ENCODE measurements at regions not wholly inside any gene's neighbourhood (a gene's known extent, or its start where the extent isn't known, plus 50 kb on each side); places are given as distances from the start of the nearest gene placed in this dataset.
"Not testable (repeated sequence)": the region's sequence is repeated elsewhere in the genome, so short reads cannot be mapped to it uniquely, and the experiment has no call there.

GRCh38 chr2:242004223-242004901 is 134.8 kb downstream of the RTP5 start:
- no peak overlapping the region for H3K4me3 Mint-ChIP-seq
- Histone ChIP-seq H3K4me1 (ENCODE audit: insufficient read depth, low read length) (peaks cover 14% of the 10 kb centered on the region), H3K4me3 (ENCODE audit: low read length) (no peak overlapping the region), H3K9me3 (ENCODE audit: control insufficient read depth in 1 of 2, insufficient read depth in 1 of 2, low read length in 2 of 2) (no peaks in the 10 kb centered on the region), H3K36me3 (ENCODE audit: insufficient read depth, low read length) (no peaks in the 10 kb centered on the region), H3K27ac (ENCODE audit: low read depth in 1 of 2, low read length in 2 of 2) (no peak overlapping the region), H3K27me3 (ENCODE audit: control insufficient read depth in 1 of 2, insufficient read depth in 2 of 2, low read length in 2 of 2) (no peaks in the 10 kb centered on the region)
- intact Hi-C loops (cut with DNase I, micrococcal nuclease): no loop called here
- POLR2A ChIA-PET: no interaction called here
- TF ChIP-seq CTCF (IDR thresholded peaks at IDR 0.05): no peak
- DNase-seq (no peak), ATAC-seq (ENCODE audit: poor library complexity) (no peak)
- peaks cover 14% of the 10 kb centered on the region for H3K4me1 Mint-ChIP-seq (ENCODE audit: low read depth)
- no peak overlapping the region for H3K27ac Mint-ChIP-seq
- H3K36me3 Mint-ChIP-seq (ENCODE audit: low read depth): no peaks in the 10 kb centered on the region
- no peaks in the 10 kb centered on the region for H3K27me3 Mint-ChIP-seq
- no peaks in the 10 kb centered on the region for H3K9me3 Mint-ChIP-seq
- CTCF ChIA-PET: no interaction called here

- H3K27ac ChIP-seq (ENCODE audit: low read depth in 1 of 2, low read length in 2 of 2): no peak overlapping the region
- CTCF ChIA-PET: no interaction called here
- H3K4me3 Mint-ChIP-seq: no peak overlapping the region
- no peaks in the 10 kb centered on the region for H3K36me3 ChIP-seq (ENCODE audit: insufficient read depth, low read length)
- H3K36me3 Mint-ChIP-seq (ENCODE audit: low read depth): no peaks in the 10 kb centered on the region
- POLR2A ChIA-PET: no interaction called here
- peaks cover 0 to 3% of the 10 kb centered on the region in 2 experiments for H3K9me3 ChIP-seq (ENCODE audit: control insufficient read depth in 1 of 2, insufficient read depth in 1 of 2, low read length in 2 of 2)
- peaks cover 14% of the 10 kb centered on the region for H3K4me1 ChIP-seq (ENCODE audit: insufficient read depth, low read length)
- H3K27me3 ChIP-seq (ENCODE audit: control insufficient read depth in 1 of 2, insufficient read depth in 2 of 2, low read length in 2 of 2): no peaks in the 10 kb centered on the region
- peaks cover 14% of the 10 kb centered on the region for H3K4me1 Mint-ChIP-seq (ENCODE audit: low read depth)
- no peaks in the 10 kb centered on the region for H3K27me3 Mint-ChIP-seq
- H3K4me3 ChIP-seq (ENCODE audit: low read length): no peak overlapping the region
- no peak for TF ChIP-seq CTCF (IDR thresholded peaks at IDR 0.05)
- DNase-seq: no peak
- no peaks in the 10 kb centered on the region for H3K9me3 Mint-ChIP-seq
- intact Hi-C loops (cut with DNase I, micrococcal nuclease): no loop called here
- no peak overlapping the region for H3K27ac Mint-ChIP-seq
- ATAC-seq (ENCODE audit: poor library complexity): no peak
Observed at GRCh38 chr2:242004902-242005230, 135.3 kb downstream of the RTP5 start.

- ATAC-seq (ENCODE audit: poor library complexity); intact Hi-C loops (cut with DNase I, micrococcal nuclease); POLR2A ChIA-PET; H3K27ac ChIP-seq (ENCODE audit: low read depth in 1 of 2, low read length in 2 of 2); H3K27me3 Mint-ChIP-seq; H3K4me3 Mint-ChIP-seq; H3K36me3 Mint-ChIP-seq (ENCODE audit: low read depth); H3K9me3 ChIP-seq (ENCODE audit: control insufficient read depth in 1 of 2, insufficient read depth in 1 of 2, low read length in 2 of 2); H3K27me3 ChIP-seq (ENCODE audit: control insufficient read depth in 1 of 2, insufficient read depth in 2 of 2, low read length in 2 of 2); H3K9me3 Mint-ChIP-seq; DNase-seq; H3K36me3 ChIP-seq (ENCODE audit: insufficient read depth, low read length); H3K27ac Mint-ChIP-seq; CTCF ChIA-PET; H3K4me3 ChIP-seq (ENCODE audit: low read length): not testable (repeated sequence)
- peaks cover 14% of the 10 kb centered on the region for H3K4me1 ChIP-seq (ENCODE audit: insufficient read depth, low read length)
- peaks cover 18% of the 10 kb centered on the region for H3K4me1 Mint-ChIP-seq (ENCODE audit: low read depth)
Observed at GRCh38 chr2:242006091-242006634, 136.6 kb downstream of the RTP5 start.

GRCh38 chr2:242008908-242009307 is 139.4 kb downstream of the RTP5 start:
- H3K27me3 ChIP-seq (ENCODE audit: control insufficient read depth in 1 of 2, insufficient read depth in 2 of 2, low read length in 2 of 2); H3K4me3 ChIP-seq (ENCODE audit: low read length); DNase-seq; H3K36me3 Mint-ChIP-seq (ENCODE audit: low read depth); H3K9me3 ChIP-seq (ENCODE audit: control insufficient read depth in 1 of 2, insufficient read depth in 1 of 2, low read length in 2 of 2); intact Hi-C loops (cut with DNase I, micrococcal nuclease); CTCF ChIA-PET; H3K4me1 ChIP-seq (ENCODE audit: insufficient read depth, low read length); H3K27ac Mint-ChIP-seq; H3K4me1 Mint-ChIP-seq (ENCODE audit: low read depth); ATAC-seq (ENCODE audit: poor library complexity); H3K27ac ChIP-seq (ENCODE audit: low read depth in 1 of 2, low read length in 2 of 2); POLR2A ChIA-PET; H3K36me3 ChIP-seq (ENCODE audit: insufficient read depth, low read length); H3K27me3 Mint-ChIP-seq; H3K9me3 Mint-ChIP-seq; H3K4me3 Mint-ChIP-seq: not testable (repeated sequence)

- H3K27ac ChIP-seq (ENCODE audit: low read depth in 1 of 2, low read length in 2 of 2); CTCF ChIA-PET; H3K4me1 ChIP-seq (ENCODE audit: insufficient read depth, low read length); DNase-seq; H3K4me3 Mint-ChIP-seq; intact Hi-C loops (cut with DNase I, micrococcal nuclease); H3K9me3 ChIP-seq (ENCODE audit: control insufficient read depth in 1 of 2, insufficient read depth in 1 of 2, low read length in 2 of 2); H3K4me1 Mint-ChIP-seq (ENCODE audit: low read depth); H3K36me3 Mint-ChIP-seq (ENCODE audit: low read depth); H3K36me3 ChIP-seq (ENCODE audit: insufficient read depth, low read length); H3K27me3 Mint-ChIP-seq; H3K27ac Mint-ChIP-seq; ATAC-seq (ENCODE audit: poor library complexity); H3K4me3 ChIP-seq (ENCODE audit: low read length); H3K9me3 Mint-ChIP-seq; H3K27me3 ChIP-seq (ENCODE audit: control insufficient read depth in 1 of 2, insufficient read depth in 2 of 2, low read length in 2 of 2); POLR2A ChIA-PET: not testable (repeated sequence)
Observed at GRCh38 chr2:242009846-242010245, 140.3 kb downstream of the RTP5 start.

All from CD4-positive, alpha-beta T cell (primary cell).